HG02610 (cell line): ENCODE measurements at regions not wholly inside any gene's neighbourhood (a gene's known extent, or its start where the extent isn't known, plus 50 kb on each side); places are given as distances from the start of the nearest gene placed in this dataset.
A peak's percentile ranks its signal among the peaks of the same experiment; 100 is the strongest.
"Not testable (repeated sequence)": the region's sequence is repeated elsewhere in the genome, so short reads cannot be mapped to it uniquely, and the experiment has no call there.

ENCODE experiments used
- ATAC-seq: cut with Tn5 transposase; IDR thresholded peaks from one replicate; pipeline ENCODE4 v1.9.1; 2021; ENCODE audit warnings: mild to moderate bottlenecking, moderate library complexity; ENCODE audit not compliant: unreplicated experiment

GRCh38 chr5:103391659-103392058 lies 133.1 kb downstream of the MACIR start:
- ATAC-seq: no peak

GRCh38 chr5:103389846-103390245 lies 131.3 kb downstream of the MACIR start:
- no peak for ATAC-seq

GRCh38 chr5:103389357-103389756 lies 130.8 kb downstream of the MACIR start:
- no peak for ATAC-seq

- no peak for ATAC-seq
Observed at GRCh38 chr5:103385722-103386121, 127.2 kb downstream of the MACIR start.

GRCh38 chr5:103377638-103378037 lies 119.1 kb downstream of the MACIR start:
- ATAC-seq: not testable (repeated sequence)

GRCh38 chr5:103375863-103376591 lies 117.5 kb downstream of the MACIR start:
- no peak for ATAC-seq

GRCh38 chr5:103375350-103375749 lies 116.8 kb downstream of the MACIR start:
- ATAC-seq: no peak

- ATAC-seq: no peak
Observed at GRCh38 chr5:103374473-103374963, 116.0 kb downstream of the MACIR start.

GRCh38 chr5:103373597-103374472 lies 115.3 kb downstream of the MACIR start:
- ATAC-seq: no peak

GRCh38 chr5:103371046-103371607 lies 112.6 kb downstream of the MACIR start:
- ATAC-seq: no peak

- no peak for ATAC-seq
Observed at GRCh38 chr5:103369125-103370120, 110.9 kb downstream of the MACIR start.

GRCh38 chr5:103367702-103368101 lies 109.1 kb downstream of the MACIR start:
- ATAC-seq: no peak

GRCh38 chr5:103366918-103367549 lies 108.5 kb downstream of the MACIR start:
- no peak for ATAC-seq

- no peak for ATAC-seq
Observed at GRCh38 chr5:103364074-103364473, 105.5 kb downstream of the MACIR start.

GRCh38 chr5:103362211-103362610 lies 103.6 kb downstream of the MACIR start:
- no peak for ATAC-seq

GRCh38 chr5:103360475-103360874 lies 101.9 kb downstream of the MACIR start:
- no peak for ATAC-seq

GRCh38 chr5:103358305-103358995 lies 99.9 kb downstream of the MACIR start:
- no peak for ATAC-seq

GRCh38 chr5:103357636-103358035 lies 99.1 kb downstream of the MACIR start:
- no peak for ATAC-seq

- ATAC-seq: peak; percentile 44
Observed at GRCh38 chr5:103356350-103357091, 98.0 kb downstream of the MACIR start.
